CD4-positive, CD25-positive, alpha-beta regulatory T cell (primary cell): ENCODE measurements at regions not wholly inside any gene's neighbourhood (a gene's known extent, or its start where the extent isn't known, plus 50 kb on each side); places are given as distances from the start of the nearest gene placed in this dataset.

Experiments used
- ATAC-seq, 2 donors: fragments of 150-1000 bp; cut with Tn5 transposase; one replicate each; pipeline ENCODE4 v1.10.0; 2021; ENCODE audit warnings: low read depth in 2 of 2, moderate number of reproducible peaks in 2 of 2, moderate library complexity in 1 of 2
- DNase-seq, 3 donors: peaks; one replicate each; pipeline versions ENCODE4 v3.0.0 to v3.0.0-alpha.2; 2012 to 2022; ENCODE audit warnings: mixed read lengths in 1 of 3
- H3K27ac ChIP-seq: one replicate; pipeline ENCODE4 v1.7.0; 2013; ENCODE audit warnings: mild to moderate bottlenecking, low read length; ENCODE audit not compliant: insufficient read depth, poor library complexity, severe bottlenecking
- H3K27me3 ChIP-seq: one replicate; pipeline ENCODE4 v1.7.0; 2013; ENCODE audit warnings: low read length; ENCODE audit not compliant: control insufficient read depth, insufficient read depth
- H3K36me3 ChIP-seq: one replicate; pipeline ENCODE4 v1.7.0; 2013; ENCODE audit warnings: mild to moderate bottlenecking, low read length, moderate library complexity; ENCODE audit not compliant: control insufficient read depth, insufficient read depth
- H3K4me1 ChIP-seq: 2 replicates; pipeline ENCODE4 v1.7.0; 2013; ENCODE audit warnings: mild to moderate bottlenecking, low read length; ENCODE audit not compliant: insufficient read depth, control insufficient read depth, poor library complexity, severe bottlenecking
- H3K4me3 ChIP-seq: one replicate; pipeline ENCODE4 v1.7.0; 2013; ENCODE audit warnings: low read depth, mild to moderate bottlenecking, low read length, moderate library complexity
- H3K9me3 ChIP-seq, 2 experiments: 1 replicate in 1 of 2; 2 replicates in 1 of 2; pipeline ENCODE4 v1.7.0; 2013; ENCODE audit warnings: low read length in 2 of 2, mild to moderate bottlenecking in 1 of 2, moderate library complexity in 1 of 2; ENCODE audit not compliant: control insufficient read depth in 2 of 2
- H3K27ac Mint-ChIP-seq, 3 donors: one replicate each; pipeline ENCODE4 v1.8.0; 2020 to 2022; ENCODE audit warnings: mild to moderate bottlenecking in 3 of 3, mixed read lengths in 3 of 3, moderate library complexity in 2 of 3
- H3K27me3 Mint-ChIP-seq: one replicate; pipeline ENCODE4 v1.8.0; 2022; ENCODE audit warnings: mild to moderate bottlenecking, mixed read lengths
- H3K36me3 Mint-ChIP-seq: one replicate; pipeline ENCODE4 v1.8.0; 2020; ENCODE audit warnings: mixed read lengths
- H3K4me1 Mint-ChIP-seq, 4 donors: one replicate each; pipeline ENCODE4 v1.8.0; 2020 to 2022; ENCODE audit warnings: mixed read lengths in 4 of 4, mild to moderate bottlenecking in 1 of 4
- H3K4me3 Mint-ChIP-seq, 4 donors: one replicate each; pipeline ENCODE4 v1.8.0; 2020 to 2022; ENCODE audit warnings: mild to moderate bottlenecking in 4 of 4, mixed read lengths in 4 of 4, moderate library complexity in 3 of 4
- H3K9me3 Mint-ChIP-seq, 7 donors: one replicate each; pipeline ENCODE4 v1.8.0; 2020 to 2022; ENCODE audit warnings: mixed read lengths in 7 of 7, mild to moderate bottlenecking in 3 of 7, moderate library complexity in 2 of 7

- Histone ChIP-seq H3K27me3 (no peaks in the 10 kb centered on the region), H3K36me3 (no peaks in the 10 kb centered on the region), H3K9me3 (peaks cover 0 to 5% of the 10 kb centered on the region in 2 experiments), H3K4me1 (no peaks in the 10 kb centered on the region), H3K27ac (no peak overlapping the region), H3K4me3 (no peak overlapping the region)
- no peak for ATAC-seq
- no peak overlapping the region for H3K4me3 Mint-ChIP-seq
- no peaks in the 10 kb centered on the region for H3K36me3 Mint-ChIP-seq
- peaks cover 0 to 12% (median 2%) of the 10 kb centered on the region in 7 donors for H3K9me3 Mint-ChIP-seq
- no peak overlapping the region for H3K27ac Mint-ChIP-seq
- DNase-seq = no peak
- H3K27me3 Mint-ChIP-seq = no peaks in the 10 kb centered on the region
- no peaks in the 10 kb centered on the region for H3K4me1 Mint-ChIP-seq
Observed at GRCh38 chr1:178020968-178021640, 51.2 kb upstream of the SEC16B start.

- no peaks in the 10 kb centered on the region for H3K4me1 Mint-ChIP-seq
- no peak for DNase-seq
- H3K36me3 Mint-ChIP-seq = no peaks in the 10 kb centered on the region
- Histone ChIP-seq H3K27ac (no peak overlapping the region), H3K4me3 (no peak overlapping the region), H3K9me3 (peaks cover 0 to 3% of the 10 kb centered on the region in 2 experiments), H3K4me1 (no peaks in the 10 kb centered on the region), H3K27me3 (no peaks in the 10 kb centered on the region), H3K36me3 (no peaks in the 10 kb centered on the region)
- ATAC-seq = no peak
- H3K9me3 Mint-ChIP-seq = peaks cover 0 to 12% (median 2%) of the 10 kb centered on the region in 7 donors
- H3K4me3 Mint-ChIP-seq = no peak overlapping the region
- no peak overlapping the region for H3K27ac Mint-ChIP-seq
- H3K27me3 Mint-ChIP-seq = no peaks in the 10 kb centered on the region
Observed at GRCh38 chr1:178021950-178022349, 52.1 kb upstream of the SEC16B start.

- Histone ChIP-seq H3K9me3 (peaks cover 0 to 2% of the 10 kb centered on the region in 2 experiments), H3K27ac (no peak overlapping the region), H3K4me1 (no peaks in the 10 kb centered on the region), H3K36me3 (no peaks in the 10 kb centered on the region), H3K27me3 (no peaks in the 10 kb centered on the region), H3K4me3 (no peak overlapping the region)
- no peaks in the 10 kb centered on the region for H3K27me3 Mint-ChIP-seq
- H3K4me1 Mint-ChIP-seq = no peaks in the 10 kb centered on the region
- ATAC-seq (no peak), DNase-seq (no peak)
- no peak overlapping the region for H3K27ac Mint-ChIP-seq
- no peaks in the 10 kb centered on the region for H3K36me3 Mint-ChIP-seq
- no peak overlapping the region for H3K4me3 Mint-ChIP-seq
- peaks cover 0 to 4% (median 0%) of the 10 kb centered on the region in 7 donors for H3K9me3 Mint-ChIP-seq
Observed at GRCh38 chr1:178023181-178023618, 53.3 kb upstream of the SEC16B start.

- Mint-ChIP-seq H3K27ac (no peak overlapping the region), H3K4me1 (no peaks in the 10 kb centered on the region), H3K27me3 (no peaks in the 10 kb centered on the region), H3K9me3 (peaks cover 0 to 5% (median 0%) of the 10 kb centered on the region in 7 donors), H3K4me3 (no peak overlapping the region), H3K36me3 (no peaks in the 10 kb centered on the region)
- Histone ChIP-seq H3K36me3 (no peaks in the 10 kb centered on the region), H3K27me3 (no peaks in the 10 kb centered on the region), H3K9me3 (peaks cover 0 to 2% of the 10 kb centered on the region in 2 experiments), H3K27ac (no peak overlapping the region), H3K4me3 (no peak overlapping the region), H3K4me1 (no peaks in the 10 kb centered on the region)
- DNase-seq (no peak), ATAC-seq (no peak)
Observed at GRCh38 chr1:178024504-178024903, 54.6 kb upstream of the SEC16B start.

GRCh38 chr1:178025613-178026356 is 55.9 kb upstream of the SEC16B start:
- H3K4me3 ChIP-seq = no peak overlapping the region
- no peak for ATAC-seq
- no peaks in the 10 kb centered on the region for H3K36me3 ChIP-seq

GRCh38 chr1:178028841-178029481 is 59.1 kb upstream of the SEC16B start:
- H3K27ac ChIP-seq = no peak overlapping the region
- H3K36me3 ChIP-seq = no peaks in the 10 kb centered on the region
- H3K9me3 ChIP-seq = no peaks in the 10 kb centered on the region
- Mint-ChIP-seq H3K4me1 (no peaks in the 10 kb centered on the region), H3K36me3 (no peaks in the 10 kb centered on the region), H3K4me3 (no peak overlapping the region), H3K9me3 (peaks cover 0 to 4% (median 1%) of the 10 kb centered on the region in 7 donors), H3K27me3 (no peaks in the 10 kb centered on the region), H3K27ac (no peak overlapping the region)
- ATAC-seq (no peak), DNase-seq (no peak)
- no peaks in the 10 kb centered on the region for H3K4me1 ChIP-seq
- H3K27me3 ChIP-seq = no peaks in the 10 kb centered on the region
- no peak overlapping the region for H3K4me3 ChIP-seq

More at GRCh38 chr1:178025613-178026356, 55.9 kb upstream of the SEC16B start:
- DNase-seq = no peak
- H3K4me1 Mint-ChIP-seq = no peaks in the 10 kb centered on the region
- peaks cover 0 to 5% (median under 1%) of the 10 kb centered on the region in 7 donors for H3K9me3 Mint-ChIP-seq
- Histone ChIP-seq H3K27me3 (no peaks in the 10 kb centered on the region), H3K4me1 (no peaks in the 10 kb centered on the region), H3K27ac (no peak overlapping the region), H3K9me3 (peaks cover 0 to 2% of the 10 kb centered on the region in 2 experiments)
- H3K36me3 Mint-ChIP-seq = no peaks in the 10 kb centered on the region
- peak overlapping the region in 1 of 3 donors; percentile 33 for H3K27ac Mint-ChIP-seq
- H3K27me3 Mint-ChIP-seq = no peaks in the 10 kb centered on the region
- H3K4me3 Mint-ChIP-seq = no peak overlapping the region

GRCh38 chr1:178030467-178030866 is 60.6 kb upstream of the SEC16B start:
- ATAC-seq (no peak), DNase-seq (no peak)
- H3K4me1 Mint-ChIP-seq = no peaks in the 10 kb centered on the region
- Histone ChIP-seq H3K4me1 (no peaks in the 10 kb centered on the region), H3K4me3 (no peak overlapping the region), H3K9me3 (no peaks in the 10 kb centered on the region), H3K36me3 (no peaks in the 10 kb centered on the region), H3K27me3 (no peaks in the 10 kb centered on the region), H3K27ac (no peak overlapping the region)
- no peaks in the 10 kb centered on the region for H3K27me3 Mint-ChIP-seq
- no peak overlapping the region for H3K4me3 Mint-ChIP-seq
- peaks cover 0 to 5% (median 3%) of the 10 kb centered on the region in 7 donors for H3K9me3 Mint-ChIP-seq
- H3K27ac Mint-ChIP-seq = no peak overlapping the region
- H3K36me3 Mint-ChIP-seq = no peaks in the 10 kb centered on the region
